ENCODE measurements at regions not wholly inside any gene's neighbourhood (a gene's known extent, or its start where the extent isn't known, plus 50 kb on each side); places are given as distances from the start of the nearest gene placed in this dataset.

DNA sequence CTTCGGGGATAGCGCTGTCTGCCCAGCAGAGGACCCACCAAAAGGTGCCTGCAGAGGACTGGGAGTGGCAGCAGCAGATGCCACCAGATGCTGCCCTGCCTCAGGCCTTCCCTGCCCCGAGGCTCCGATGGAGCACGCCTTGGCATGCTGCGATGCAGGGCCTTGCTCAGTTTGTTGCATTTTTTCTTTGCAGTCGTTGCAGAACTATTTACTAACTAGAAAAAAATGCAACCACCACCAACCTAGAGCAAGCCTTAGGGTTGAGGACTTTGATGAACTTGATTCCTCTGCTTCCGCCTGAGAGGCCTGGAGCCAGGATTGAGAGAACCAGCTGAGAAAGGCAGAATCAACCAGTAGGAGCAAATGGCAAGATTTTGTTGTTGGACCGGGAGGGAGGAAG, 585.6 kb upstream of the MKI67 start:
- intact Hi-C loops (cut with DNase I), result no loop called here
- H3K9me3 ChIP-seq (ENCODE audit: control insufficient read depth, low read length), result no peaks in the 10 kb centered on the region
- no peak overlapping the region for H3K27ac ChIP-seq (ENCODE audit: low read length)
- ATAC-seq (no peak), DNase-seq (no peak)
- no peaks in the 10 kb centered on the region for H3K27me3 ChIP-seq (ENCODE audit: control insufficient read depth, insufficient read depth)
- H3K4me1 ChIP-seq (ENCODE audit: control insufficient read depth, insufficient read depth, low read length), result no peaks in the 10 kb centered on the region
- no peak overlapping the region for H3K4me3 ChIP-seq (ENCODE audit: low read length)
- 94% methylated on average over 9 of the region's 9 CpGs for WGBS

DNA sequence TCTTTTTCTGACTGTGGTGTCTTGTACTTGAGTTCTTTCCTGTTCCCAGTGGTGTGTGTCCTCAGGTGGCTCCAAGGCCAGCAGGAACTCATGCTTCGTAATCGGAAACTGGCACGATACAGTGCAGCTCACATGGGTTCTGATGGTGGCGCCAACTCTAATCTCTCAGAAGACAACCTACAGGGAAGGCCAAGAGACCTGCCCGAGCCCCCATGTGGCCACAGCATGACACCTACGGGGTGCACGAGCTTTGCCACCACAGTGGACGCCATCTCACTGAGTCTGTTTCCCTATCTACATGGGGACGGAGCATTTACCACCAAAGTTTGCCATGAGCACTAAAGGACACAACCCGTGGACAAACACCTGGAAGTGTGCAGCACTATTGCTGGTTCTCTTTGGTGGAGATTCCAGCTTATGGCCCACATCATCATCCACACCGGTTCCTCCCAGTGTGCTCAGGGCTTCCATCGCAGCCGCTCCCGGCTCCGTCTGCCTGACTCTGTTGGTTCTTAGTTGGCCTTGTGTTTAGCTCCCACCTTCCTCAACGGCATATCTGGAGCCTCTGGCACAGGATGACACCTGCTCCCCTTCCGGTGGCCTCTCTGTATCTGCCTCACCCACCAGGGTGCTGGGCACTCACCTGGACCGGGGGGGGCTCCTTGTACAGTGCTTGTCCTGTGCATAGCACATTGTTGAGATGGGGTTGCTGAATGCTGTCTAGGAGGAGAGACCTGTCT, 586.6 kb upstream of the MKI67 start:
- no peak for DNase-seq
- intact Hi-C loops (cut with DNase I), result no loop called here
- no peak overlapping the region for H3K4me3 ChIP-seq (ENCODE audit: low read length)
- H3K27ac ChIP-seq (ENCODE audit: low read length), result no peak overlapping the region
- WGBS, result 95% methylated on average over 18 of the region's 18 CpGs
- no peaks in the 10 kb centered on the region for H3K27me3 ChIP-seq (ENCODE audit: control insufficient read depth, insufficient read depth)
- H3K4me1 ChIP-seq (ENCODE audit: control insufficient read depth, insufficient read depth, low read length), result no peaks in the 10 kb centered on the region
- no peak for ATAC-seq
- no peaks in the 10 kb centered on the region for H3K9me3 ChIP-seq (ENCODE audit: control insufficient read depth, low read length)

DNA sequence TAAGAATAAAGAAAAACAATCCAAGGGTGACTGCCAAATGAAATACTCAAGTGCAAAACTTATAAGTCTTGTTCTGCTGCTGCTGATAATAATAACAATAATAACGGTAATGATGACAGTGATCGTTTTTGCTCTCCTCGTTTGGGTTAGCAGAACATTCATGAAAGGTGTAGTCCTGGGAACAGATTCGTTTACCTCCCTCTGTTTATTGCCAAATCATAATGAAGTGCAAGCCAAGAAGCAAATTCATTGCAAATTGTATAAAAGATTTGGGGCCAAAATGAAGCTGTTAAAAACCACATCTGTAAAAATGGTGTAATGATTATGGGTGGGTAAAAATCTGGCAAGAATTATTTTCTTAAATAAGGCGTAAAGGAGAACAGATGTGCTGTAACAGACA, 587.2 kb upstream of the MKI67 start:
- intact Hi-C loops (cut with DNase I), result no loop called here
- Histone ChIP-seq H3K9me3 (ENCODE audit: control insufficient read depth, low read length) (no peaks in the 10 kb centered on the region), H3K27me3 (ENCODE audit: control insufficient read depth, insufficient read depth) (no peaks in the 10 kb centered on the region), H3K27ac (ENCODE audit: low read length) (no peak overlapping the region), H3K4me3 (ENCODE audit: low read length) (no peak overlapping the region), H3K4me1 (ENCODE audit: control insufficient read depth, insufficient read depth, low read length) (no peaks in the 10 kb centered on the region)
- no peak for DNase-seq
- 72% methylated on average over 5 of the region's 5 CpGs for WGBS
- ATAC-seq, result no peak

DNA sequence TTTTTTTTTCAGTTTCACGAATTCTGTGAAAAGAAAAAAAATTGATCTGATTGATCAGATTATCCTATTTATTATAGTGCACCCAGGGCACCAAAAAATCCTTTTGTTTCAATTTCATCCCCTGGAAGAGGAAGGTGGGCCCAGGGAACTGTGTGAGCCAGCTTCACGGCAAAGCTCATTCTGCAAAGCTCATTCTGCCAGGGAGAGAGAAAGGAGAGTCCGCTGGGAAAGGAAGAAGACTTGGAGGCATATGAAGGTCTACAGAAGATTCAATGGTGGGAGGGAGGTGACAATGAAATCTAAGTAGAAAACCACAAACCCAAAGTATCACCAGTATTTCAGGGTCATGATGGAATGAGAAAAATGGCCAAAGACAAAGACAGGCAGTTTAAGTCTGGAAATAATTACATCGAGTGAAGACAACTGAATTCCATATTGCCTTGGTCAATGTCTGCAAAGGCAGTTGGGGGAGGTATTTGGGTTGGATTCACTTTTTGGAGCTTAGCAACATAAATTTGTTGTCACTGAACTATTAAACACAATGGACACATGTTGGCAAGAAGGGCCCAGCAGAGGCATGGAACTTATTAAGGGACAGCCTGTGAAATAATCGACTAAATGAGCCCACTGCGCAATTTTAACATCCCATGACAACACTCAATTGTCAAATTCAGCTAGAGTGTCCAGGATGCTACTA, 587.8 kb upstream of the MKI67 start:
- ATAC-seq, result no peak
- Histone ChIP-seq H3K27me3 (ENCODE audit: control insufficient read depth, insufficient read depth) (no peaks in the 10 kb centered on the region), H3K4me1 (ENCODE audit: control insufficient read depth, insufficient read depth, low read length) (no peaks in the 10 kb centered on the region)

GRCh38 chr10:128714644-128715415, 588.6 kb upstream of the MKI67 start:
- no peaks in the 10 kb centered on the region for H3K27me3 ChIP-seq (ENCODE audit: control insufficient read depth, insufficient read depth)
- DNase-seq, result no peak
- H3K9me3 ChIP-seq (ENCODE audit: control insufficient read depth, low read length), result no peaks in the 10 kb centered on the region
- intact Hi-C loops (cut with DNase I), result no loop called here
- no peak overlapping the region for H3K4me3 ChIP-seq (ENCODE audit: low read length)
- no peak for ATAC-seq
- H3K4me1 ChIP-seq (ENCODE audit: control insufficient read depth, insufficient read depth, low read length), result no peaks in the 10 kb centered on the region
- H3K27ac ChIP-seq (ENCODE audit: low read length), result no peak overlapping the region
- WGBS, result 80% methylated on average over 12 of the region's 12 CpGs

More for the DNA sequence above, 587.8 kb upstream of the MKI67 start:
- DNase-seq, result no peak
- Histone ChIP-seq H3K9me3 (ENCODE audit: control insufficient read depth, low read length) (no peaks in the 10 kb centered on the region), H3K27ac (ENCODE audit: low read length) (no peak overlapping the region), H3K4me3 (ENCODE audit: low read length) (no peak overlapping the region)
- intact Hi-C loops (cut with DNase I), result no loop called here
- 70% methylated on average over 6 of the region's 6 CpGs for WGBS

DNA sequence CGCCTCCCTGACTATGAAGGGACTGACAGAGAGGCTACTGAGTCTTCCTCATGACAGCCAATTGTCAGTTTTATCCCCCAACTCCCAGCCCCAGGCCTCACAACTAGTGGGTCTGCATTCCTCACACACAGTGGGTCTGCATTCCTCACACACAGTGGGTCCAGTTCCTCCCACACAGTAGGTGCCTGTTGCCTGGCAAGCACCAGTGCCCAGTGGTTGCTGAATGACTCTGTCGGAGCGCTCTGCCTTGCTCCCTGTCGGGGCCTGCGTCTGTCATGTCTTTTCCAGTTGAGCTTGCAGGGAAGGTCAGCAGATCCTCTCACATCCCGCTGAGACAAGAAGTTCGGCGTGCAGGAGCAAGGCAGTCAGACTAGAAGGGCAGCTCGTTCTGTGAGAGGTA, 590.0 kb upstream of the MKI67 start:
- Histone ChIP-seq H3K4me3 (ENCODE audit: low read length) (no peak overlapping the region), H3K4me1 (ENCODE audit: control insufficient read depth, insufficient read depth, low read length) (no peaks in the 10 kb centered on the region), H3K27ac (ENCODE audit: low read length) (no peak overlapping the region), H3K9me3 (ENCODE audit: control insufficient read depth, low read length) (no peaks in the 10 kb centered on the region), H3K27me3 (ENCODE audit: control insufficient read depth, insufficient read depth) (no peaks in the 10 kb centered on the region)
- no peak for ATAC-seq
- intact Hi-C loops (cut with DNase I), result no loop called here
- 85% methylated on average over 9 of the region's 9 CpGs for WGBS
- no peak for DNase-seq

DNA sequence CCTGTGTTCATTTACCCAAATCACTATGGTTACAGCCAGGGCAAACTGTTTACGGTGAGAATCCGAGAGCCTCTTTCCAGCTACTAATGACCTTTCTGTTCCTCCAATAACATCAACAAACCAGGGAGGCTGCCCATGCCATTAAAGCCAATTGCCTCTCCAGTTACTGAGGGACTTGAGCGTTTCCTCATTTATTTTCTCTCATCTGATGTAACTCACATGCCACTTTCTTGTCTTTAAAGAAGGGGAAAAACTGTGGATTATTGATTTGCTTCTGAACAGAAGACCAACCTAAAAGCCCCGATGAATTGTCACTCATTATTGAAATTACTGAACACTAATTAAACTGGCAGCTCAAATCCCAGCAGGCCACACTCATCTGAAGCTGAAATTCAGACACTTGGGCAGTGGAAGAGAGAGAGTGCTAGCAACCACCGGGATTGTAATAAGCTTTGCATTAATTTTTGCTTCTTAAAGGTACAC, 595.8 kb upstream of the MKI67 start:
- Histone ChIP-seq H3K4me1 (ENCODE audit: control insufficient read depth, insufficient read depth, low read length) (no peaks in the 10 kb centered on the region), H3K4me3 (ENCODE audit: low read length) (no peak overlapping the region), H3K27me3 (ENCODE audit: control insufficient read depth, insufficient read depth) (no peaks in the 10 kb centered on the region), H3K27ac (ENCODE audit: low read length) (no peak overlapping the region), H3K9me3 (ENCODE audit: control insufficient read depth, low read length) (no peaks in the 10 kb centered on the region)
- WGBS, result 77% methylated on average over 5 of the region's 5 CpGs
- intact Hi-C loops (cut with DNase I), result no loop called here
- ATAC-seq (no peak), DNase-seq (no peak)

DNA sequence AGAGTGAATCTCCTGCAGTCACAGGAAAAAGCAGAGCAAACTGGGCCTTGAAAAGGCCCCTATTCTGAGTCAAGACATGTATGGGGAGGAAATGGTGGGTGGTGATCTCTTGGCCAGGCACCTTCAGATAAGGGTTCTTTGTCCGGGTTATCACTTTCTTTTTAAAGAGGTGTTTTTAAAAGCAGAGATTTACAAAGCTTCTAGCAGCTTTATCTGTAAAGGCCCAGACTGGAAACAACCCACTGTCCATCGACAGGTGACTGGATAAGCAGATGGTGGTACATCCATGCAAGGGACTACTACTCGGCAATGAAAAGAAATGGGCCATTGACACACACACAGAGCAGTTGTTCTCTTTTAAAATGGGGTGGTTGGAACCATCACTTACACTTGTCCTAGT, 596.7 kb upstream of the MKI67 start:
- Histone ChIP-seq H3K4me1 (ENCODE audit: control insufficient read depth, insufficient read depth, low read length) (no peaks in the 10 kb centered on the region), H3K27me3 (ENCODE audit: control insufficient read depth, insufficient read depth) (no peaks in the 10 kb centered on the region), H3K9me3 (ENCODE audit: control insufficient read depth, low read length) (no peaks in the 10 kb centered on the region), H3K27ac (ENCODE audit: low read length) (no peak overlapping the region), H3K4me3 (ENCODE audit: low read length) (no peak overlapping the region)
- ATAC-seq, result no peak
- intact Hi-C loops (cut with DNase I), result no loop called here
- no peak for DNase-seq
- WGBS, result 80% methylated on average over 3 of the region's 3 CpGs

DNA sequence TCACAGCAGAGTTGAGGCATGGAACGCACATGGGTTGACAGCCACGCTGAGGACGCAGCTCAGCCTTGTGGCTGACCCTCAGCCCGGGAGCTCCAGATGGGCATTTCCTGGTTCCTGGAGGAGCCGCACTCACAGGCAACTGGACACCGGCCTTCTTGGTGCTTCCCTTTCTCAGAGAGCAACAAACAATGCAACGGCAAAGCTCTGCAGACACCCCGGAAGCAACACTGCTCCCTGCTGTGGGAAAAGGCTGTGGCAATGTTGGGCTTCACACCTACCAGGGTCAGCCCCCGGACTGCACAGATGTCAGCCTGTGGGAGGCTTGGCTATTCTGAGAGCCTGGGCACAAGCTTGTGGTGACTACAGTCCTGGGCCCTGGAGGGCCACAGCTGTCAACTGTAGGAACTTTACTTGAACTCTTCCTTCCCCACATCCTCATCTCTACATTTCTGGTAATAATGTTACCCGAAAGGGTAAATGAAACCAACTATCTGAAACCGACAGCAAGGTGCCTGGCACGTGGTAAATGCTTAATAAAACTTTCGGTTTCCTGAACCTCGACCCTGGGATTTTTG, 597.5 kb upstream of the MKI67 start:
- Histone ChIP-seq H3K4me1 (ENCODE audit: control insufficient read depth, insufficient read depth, low read length) (no peaks in the 10 kb centered on the region), H3K4me3 (ENCODE audit: low read length) (no peak overlapping the region), H3K27ac (ENCODE audit: low read length) (no peak overlapping the region), H3K9me3 (ENCODE audit: control insufficient read depth, low read length) (no peaks in the 10 kb centered on the region), H3K27me3 (ENCODE audit: control insufficient read depth, insufficient read depth) (no peaks in the 10 kb centered on the region)
- 81% methylated on average over 14 of the region's 14 CpGs for WGBS
- DNase-seq (no peak), ATAC-seq (no peak)
- intact Hi-C loops (cut with DNase I), result no loop called here

DNA sequence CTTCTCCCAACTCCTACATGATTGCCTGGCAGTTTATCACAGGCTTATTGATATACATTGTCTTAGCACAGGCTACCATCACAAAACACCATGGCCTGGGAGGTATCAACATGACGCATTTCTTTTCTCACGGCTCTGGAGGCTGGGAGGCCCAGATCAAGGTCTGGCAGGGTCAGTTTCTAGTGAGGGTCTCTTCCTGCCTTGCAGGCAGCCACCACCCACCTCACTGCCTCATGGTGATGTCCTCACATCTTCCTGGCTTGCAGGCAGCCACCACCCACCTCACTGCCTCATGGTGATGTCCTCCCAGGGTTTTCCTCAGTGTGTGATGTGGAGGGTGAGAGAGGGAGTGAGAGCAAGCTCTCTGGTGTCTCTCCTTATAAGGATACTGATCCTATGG, 599.3 kb upstream of the MKI67 start:
- no peaks in the 10 kb centered on the region for H3K9me3 ChIP-seq (ENCODE audit: control insufficient read depth, low read length)
- no peak overlapping the region for H3K27ac ChIP-seq (ENCODE audit: low read length)
- DNase-seq, result no peak
- ATAC-seq, result no peak
- H3K27me3 ChIP-seq (ENCODE audit: control insufficient read depth, insufficient read depth), result no peaks in the 10 kb centered on the region
- no peaks in the 10 kb centered on the region for H3K4me1 ChIP-seq (ENCODE audit: control insufficient read depth, insufficient read depth, low read length)
- WGBS, result 75% methylated on average over 2 of the region's 2 CpGs
- H3K4me3 ChIP-seq (ENCODE audit: low read length), result no peak overlapping the region
- intact Hi-C loops (cut with DNase I), result no loop called here

DNA sequence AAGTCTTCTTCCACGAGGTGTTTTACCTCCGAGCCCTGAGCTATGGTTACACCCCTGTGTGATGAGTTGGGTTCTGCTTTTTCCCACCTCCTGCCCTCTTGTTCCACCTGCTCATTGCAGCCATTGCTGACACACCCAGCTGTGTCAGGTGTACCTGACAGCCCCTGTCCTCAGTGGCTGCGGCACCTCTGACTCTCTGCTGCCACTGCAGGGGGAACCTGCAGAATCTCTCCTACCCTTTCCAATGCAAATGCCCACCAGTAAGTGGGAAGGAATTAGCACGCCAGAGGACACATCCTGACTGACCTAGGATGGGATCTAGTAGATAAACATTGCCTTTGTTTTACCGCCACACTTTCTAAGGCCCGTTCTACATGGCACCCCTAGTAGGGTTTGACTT, 600.9 kb upstream of the MKI67 start:
- no peak for DNase-seq
- intact Hi-C loops (cut with DNase I), result no loop called here
- no peak overlapping the region for H3K27ac ChIP-seq (ENCODE audit: low read length)
- no peak overlapping the region for H3K4me3 ChIP-seq (ENCODE audit: low read length)
- no peaks in the 10 kb centered on the region for H3K4me1 ChIP-seq (ENCODE audit: control insufficient read depth, insufficient read depth, low read length)
- no peak for ATAC-seq
- H3K9me3 ChIP-seq (ENCODE audit: control insufficient read depth, low read length), result no peaks in the 10 kb centered on the region
- WGBS, result 78% methylated on average over 6 of the region's 6 CpGs
- H3K27me3 ChIP-seq (ENCODE audit: control insufficient read depth, insufficient read depth), result no peaks in the 10 kb centered on the region
